HG03558 (cell line): ENCODE measurements at regions not wholly inside any gene's neighbourhood (a gene's known extent, or its start where the extent isn't known, plus 50 kb on each side); places are given as distances from the start of the nearest gene placed in this dataset.
"Not testable (repeated sequence)": the region's sequence is repeated elsewhere in the genome, so short reads cannot be mapped to it uniquely, and the experiment has no call there.

Experiments used
- ATAC-seq: cut with Tn5 transposase; IDR thresholded peaks from one replicate; pipeline ENCODE4 v1.9.1; 2021; ENCODE audit warnings: moderate number of reproducible peaks; ENCODE audit not compliant: unreplicated experiment; ENCODE audit errors: extremely low read depth

- no peak for ATAC-seq
Measured at GRCh38 chr6:16950825-16951495, 150.9 kb upstream of the STMND1 start.

- no peak for ATAC-seq
Measured at GRCh38 chr6:16950302-16950701, 151.5 kb upstream of the STMND1 start.

GRCh38 chr6:16949716-16950115, 152.1 kb upstream of the STMND1 start:
- no peak for ATAC-seq

- no peak for ATAC-seq
Measured at GRCh38 chr6:16948396-16948795, 153.5 kb upstream of the STMND1 start.

GRCh38 chr6:16947375-16948015, 154.4 kb upstream of the STMND1 start:
- no peak for ATAC-seq

GRCh38 chr6:16944596-16944995, 157.3 kb upstream of the STMND1 start:
- no peak for ATAC-seq

GRCh38 chr6:16939839-16940238, 162.0 kb upstream of the STMND1 start:
- no peak for ATAC-seq

- ATAC-seq = no peak
Measured at GRCh38 chr6:16939351-16939750, 162.5 kb upstream of the STMND1 start.

GRCh38 chr6:16936893-16937292, 165.0 kb upstream of the STMND1 start:
- no peak for ATAC-seq

GRCh38 chr6:16933961-16934360, 167.9 kb upstream of the STMND1 start:
- no peak for ATAC-seq

GRCh38 chr6:16933532-16933931, 168.3 kb upstream of the STMND1 start:
- no peak for ATAC-seq

GRCh38 chr6:16932920-16933319, 168.9 kb upstream of the STMND1 start:
- no peak for ATAC-seq

GRCh38 chr6:16931079-16931478, 169.8 kb upstream of the ATXN1 start:
- ATAC-seq = not testable (repeated sequence)

GRCh38 chr6:16930432-16930831, 169.2 kb upstream of the ATXN1 start:
- no peak for ATAC-seq

GRCh38 chr6:16929809-16930208, 168.5 kb upstream of the ATXN1 start:
- ATAC-seq = no peak

- ATAC-seq = no peak
Measured at GRCh38 chr6:16928387-16928786, 167.1 kb upstream of the ATXN1 start.

GRCh38 chr6:16927205-16927604, 165.9 kb upstream of the ATXN1 start:
- ATAC-seq = no peak

GRCh38 chr6:16925461-16925860, 164.2 kb upstream of the ATXN1 start:
- no peak for ATAC-seq

GRCh38 chr6:16922282-16922681, 161.0 kb upstream of the ATXN1 start:
- ATAC-seq = no peak

- no peak for ATAC-seq
Measured at GRCh38 chr6:16921399-16922110, 160.3 kb upstream of the ATXN1 start.

GRCh38 chr6:16918586-16918985, 157.3 kb upstream of the ATXN1 start:
- no peak for ATAC-seq
